H9 (cell line): ENCODE measurements at regions not wholly inside any gene's neighbourhood (a gene's known extent, or its start where the extent isn't known, plus 50 kb on each side); places are given as distances from the start of the nearest gene placed in this dataset.

ENCODE experiments used
- DNase-seq: peaks from one replicate; pipeline ENCODE4 v3.0.0-alpha.2; 2017
- H2AFZ ChIP-seq: one replicate; pipeline ENCODE4 v1.6.1; 2013; ENCODE audit warnings: mild to moderate bottlenecking, low read length, control low read depth, moderate library complexity
- H2AK5ac ChIP-seq: 2 replicates; pipeline ENCODE4 v1.6.1; 2013; ENCODE audit warnings: low read length, control low read depth, mixed read lengths; ENCODE audit not compliant: insufficient read length
- H2BK120ac ChIP-seq: one replicate; pipeline ENCODE4 v1.6.1; 2013; ENCODE audit warnings: low read depth, mild to moderate bottlenecking, low read length, control low read depth, inconsistent platforms; ENCODE audit not compliant: poor library complexity, severe bottlenecking
- H2BK12ac ChIP-seq: 2 replicates; pipeline ENCODE4 v1.6.1; 2013; ENCODE audit warnings: low read length, control low read depth, mixed read lengths, low read depth; ENCODE audit not compliant: insufficient read length
- H2BK15ac ChIP-seq: 2 replicates; pipeline ENCODE4 v1.6.1; 2013; ENCODE audit warnings: low read depth, low read length, control low read depth
- H2BK20ac ChIP-seq: one replicate; pipeline ENCODE4 v1.6.1; 2013; ENCODE audit warnings: low read depth, mild to moderate bottlenecking, low read length, control low read depth, inconsistent platforms; ENCODE audit not compliant: poor library complexity, severe bottlenecking
- H2BK5ac ChIP-seq: 2 replicates; pipeline ENCODE4 v1.6.1; 2013; ENCODE audit warnings: low read length, control low read depth, mixed read lengths; ENCODE audit not compliant: insufficient read length
- H3K14ac ChIP-seq: 2 replicates; pipeline ENCODE4 v1.6.1; 2013; ENCODE audit warnings: low read length, control low read depth; ENCODE audit not compliant: insufficient read depth
- H3K18ac ChIP-seq: 2 replicates; pipeline ENCODE4 v1.6.1; 2013; ENCODE audit warnings: low read depth, mild to moderate bottlenecking, mixed read lengths, low read length, control low read depth; ENCODE audit not compliant: insufficient read length
- H3K23ac ChIP-seq: 2 replicates; pipeline ENCODE4 v1.6.1; 2013; ENCODE audit warnings: low read length, control low read depth, mixed read lengths, low read depth; ENCODE audit not compliant: insufficient read length
- H3K23me2 ChIP-seq: 2 replicates; pipeline ENCODE4 v1.6.1; 2013; ENCODE audit warnings: low read depth, mild to moderate bottlenecking, mixed read lengths, low read length, control low read depth; ENCODE audit not compliant: insufficient read length, poor library complexity, severe bottlenecking
- H3K27ac ChIP-seq: 2 replicates; pipeline ENCODE4 v1.5.1; 2013; ENCODE audit warnings: low read length, control low read depth, mixed read lengths, low read depth; ENCODE audit not compliant: insufficient read length
- H3K27me3 ChIP-seq: 2 replicates; pipeline ENCODE4 v1.6.1; 2013; ENCODE audit warnings: low read length, control low read depth, inconsistent platforms; ENCODE audit not compliant: insufficient read depth
- H3K4ac ChIP-seq: 2 replicates; pipeline ENCODE4 v1.6.1; 2013; ENCODE audit warnings: low read depth, mild to moderate bottlenecking, control low read depth, inconsistent platforms, low read length, moderate library complexity
- H3K4me1 ChIP-seq: 2 replicates; pipeline ENCODE4 v1.6.1; 2013; ENCODE audit warnings: low read length, control low read depth, inconsistent platforms; ENCODE audit not compliant: insufficient read depth
- H3K4me2 ChIP-seq: 2 replicates; pipeline ENCODE4 v1.6.1; 2013; ENCODE audit warnings: low read length, control low read depth, mixed read lengths; ENCODE audit not compliant: insufficient read length, insufficient read depth
- H3K56ac ChIP-seq: 2 replicates; pipeline ENCODE4 v1.6.1; 2013; ENCODE audit warnings: low read depth, mild to moderate bottlenecking, mixed read lengths, low read length, control low read depth; ENCODE audit not compliant: insufficient read length
- H3K79me1 ChIP-seq: 2 replicates; pipeline ENCODE4 v1.6.1; 2013; ENCODE audit warnings: low read depth, mild to moderate bottlenecking, moderate library complexity, low read length, control low read depth, inconsistent platforms; ENCODE audit not compliant: insufficient read depth, poor library complexity, severe bottlenecking
- H3K79me2 ChIP-seq: 2 replicates; pipeline ENCODE4 v1.6.1; 2013; ENCODE audit warnings: low read length, control low read depth, inconsistent platforms; ENCODE audit not compliant: insufficient read depth
- H3K9ac ChIP-seq: 2 replicates; pipeline ENCODE4 v1.6.1; 2013; ENCODE audit warnings: low read length, control low read depth, mixed read lengths; ENCODE audit not compliant: insufficient read length; ENCODE audit errors: extremely low read depth
- H3K9me3 ChIP-seq: one replicate; pipeline ENCODE4 v1.6.1; 2013; ENCODE audit warnings: low read depth, low read length, inconsistent platforms; ENCODE audit not compliant: control insufficient read depth
- H3T11ph ChIP-seq: one replicate; pipeline ENCODE4 v1.6.1; 2013; ENCODE audit warnings: mild to moderate bottlenecking, low read length, control low read depth, inconsistent platforms
- H4K20me1 ChIP-seq: one replicate; pipeline ENCODE4 v1.6.1; 2013; ENCODE audit not compliant: control insufficient read depth, insufficient read length, insufficient read depth
- H4K5ac ChIP-seq: 2 replicates; pipeline ENCODE4 v1.6.1; 2013; ENCODE audit warnings: low read depth, mild to moderate bottlenecking, mixed read lengths, low read length, control low read depth; ENCODE audit not compliant: insufficient read length
- H4K8ac ChIP-seq: replicated peaks from 2 replicates; pipeline ENCODE4 v1.6.1; 2013; ENCODE audit warnings: low read length, control low read depth, mixed read lengths, low read depth; ENCODE audit not compliant: insufficient read length
- H4K91ac ChIP-seq: 2 replicates; pipeline ENCODE4 v1.6.1; 2013; ENCODE audit warnings: low read depth, mild to moderate bottlenecking, moderate library complexity, mixed read lengths, low read length, control low read depth; ENCODE audit not compliant: insufficient read length
- H3K27ac Mint-ChIP-seq, 3 experiments: 2 replicates in 2 of 3; 3 replicates in 1 of 3; pipeline ENCODE4 v1.8.0; 2020 to 2021; ENCODE audit warnings: mixed read lengths in 3 of 3, mild to moderate bottlenecking in 1 of 3, moderate library complexity in 1 of 3
- H3K27me3 Mint-ChIP-seq: 2 replicates; pipeline ENCODE4 v1.8.0; 2021; ENCODE audit warnings: low read depth, mild to moderate bottlenecking, moderate library complexity, mixed read lengths
- H3K36me3 Mint-ChIP-seq, 3 experiments: 2 replicates in 2 of 3; 3 replicates in 1 of 3; pipeline ENCODE4 v1.8.0; 2020 to 2021; ENCODE audit warnings: low read depth in 3 of 3, mixed read lengths in 3 of 3; ENCODE audit not compliant: insufficient read depth in 1 of 3
- H3K4me1 Mint-ChIP-seq, 2 experiments: 2 replicates each; pipeline ENCODE4 v1.8.0; 2020; ENCODE audit warnings: mixed read lengths in 2 of 2
- H3K4me3 Mint-ChIP-seq, 2 experiments: 2 replicates in 1 of 2; 3 replicates in 1 of 2; pipeline ENCODE4 v1.8.0; 2020 to 2021; ENCODE audit warnings: mild to moderate bottlenecking in 2 of 2, mixed read lengths in 2 of 2, moderate library complexity in 1 of 2
- H3K9me3 Mint-ChIP-seq, 2 experiments: 2 replicates in 1 of 2; 3 replicates in 1 of 2; pipeline ENCODE4 v1.8.0; 2020; ENCODE audit warnings: mild to moderate bottlenecking in 2 of 2, mixed read lengths in 2 of 2, moderate library complexity in 1 of 2
- WGBS: extraction: QIAGEN DNeasy Blood & Tissue Kit; methylation state at CpG from one replicate; pipeline ENCODE4 v1.1.7; 2013; ENCODE audit warnings: missing lambda C conversion rate, low lambda C conversion rate, mixed read lengths; ENCODE audit not compliant: insufficient read length; ENCODE audit errors: extremely low coverage; 5-methylcytosine and 5-hydroxymethylcytosine counted together
- TF ChIP-seq, protein P1 (sequence below): fragments of 200-600 bp; sonication (generic); conservative IDR thresholded peaks from 3 replicates; pipeline ENCODE4 v1.8.0; 2021; ENCODE audit warnings: antibody characterized with exemption, mild to moderate bottlenecking

- no peak overlapping the region for H2BK120ac ChIP-seq
- H3K27ac ChIP-seq = no peak overlapping the region
- Mint-ChIP-seq H3K4me3 (no peak overlapping the region), H3K9me3 (peaks cover 0 to 16% of the 10 kb centered on the region in 2 experiments; a peak in 4 of 5 replicates), H3K27ac (no peak overlapping the region), H3K27me3 (no peaks in the 10 kb centered on the region), H3K4me1 (no peaks in the 10 kb centered on the region), H3K36me3 (peaks cover 0 to 17% (median 0%) of the 10 kb centered on the region in 3 experiments; a peak in 2 of 7 replicates)
- H4K5ac ChIP-seq = no peak overlapping the region
- H2BK20ac ChIP-seq = no peak overlapping the region
- no peak overlapping the region for H2BK15ac ChIP-seq
- H3T11ph ChIP-seq = no peak overlapping the region
- H3K79me2 ChIP-seq = no peaks in the 10 kb centered on the region
- no peak overlapping the region for H4K91ac ChIP-seq
- H3K56ac ChIP-seq = no peak overlapping the region
- H3K27me3 ChIP-seq = no peaks in the 10 kb centered on the region
- H3K18ac ChIP-seq = no peak overlapping the region
- H3K14ac ChIP-seq = no peak overlapping the region
- no peak overlapping the region for H3K4me2 ChIP-seq
- DNase-seq = no peak
- H2AK5ac ChIP-seq = no peak overlapping the region
- no peak overlapping the region for H3K9ac ChIP-seq
- H3K23ac ChIP-seq = no peak overlapping the region
- no peaks in the 10 kb centered on the region for H3K9me3 ChIP-seq
- H2BK5ac ChIP-seq = no peak overlapping the region
- no peaks in the 10 kb centered on the region for H3K4me1 ChIP-seq
- H2BK12ac ChIP-seq = no peak overlapping the region
- H3K79me1 ChIP-seq = no peaks in the 10 kb centered on the region
- TF ChIP-seq, protein P1, sequence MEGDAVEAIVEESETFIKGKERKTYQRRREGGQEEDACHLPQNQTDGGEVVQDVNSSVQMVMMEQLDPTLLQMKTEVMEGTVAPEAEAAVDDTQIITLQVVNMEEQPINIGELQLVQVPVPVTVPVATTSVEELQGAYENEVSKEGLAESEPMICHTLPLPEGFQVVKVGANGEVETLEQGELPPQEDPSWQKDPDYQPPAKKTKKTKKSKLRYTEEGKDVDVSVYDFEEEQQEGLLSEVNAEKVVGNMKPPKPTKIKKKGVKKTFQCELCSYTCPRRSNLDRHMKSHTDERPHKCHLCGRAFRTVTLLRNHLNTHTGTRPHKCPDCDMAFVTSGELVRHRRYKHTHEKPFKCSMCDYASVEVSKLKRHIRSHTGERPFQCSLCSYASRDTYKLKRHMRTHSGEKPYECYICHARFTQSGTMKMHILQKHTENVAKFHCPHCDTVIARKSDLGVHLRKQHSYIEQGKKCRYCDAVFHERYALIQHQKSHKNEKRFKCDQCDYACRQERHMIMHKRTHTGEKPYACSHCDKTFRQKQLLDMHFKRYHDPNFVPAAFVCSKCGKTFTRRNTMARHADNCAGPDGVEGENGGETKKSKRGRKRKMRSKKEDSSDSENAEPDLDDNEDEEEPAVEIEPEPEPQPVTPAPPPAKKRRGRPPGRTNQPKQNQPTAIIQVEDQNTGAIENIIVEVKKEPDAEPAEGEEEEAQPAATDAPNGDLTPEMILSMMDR = no peak
- H3K4ac ChIP-seq = no peak overlapping the region
- H2AFZ ChIP-seq = no peak overlapping the region
- no CpG with 5 or more reads among the region's 3 CpGs for WGBS
- no peaks in the 10 kb centered on the region for H3K23me2 ChIP-seq
- H4K20me1 ChIP-seq = no peaks in the 10 kb centered on the region
- no peak overlapping the region for H4K8ac ChIP-seq
Measured at GRCh38 chr4:126748736-126749135, 884.0 kb upstream of the INTU start.
